Coronary artery (tissue), 2 donors: ENCODE measurements at regions not wholly inside any gene's neighbourhood (a gene's known extent, or its start where the extent isn't known, plus 50 kb on each side); places are given as distances from the start of the nearest gene placed in this dataset.

Source experiments
- DNase-seq: peaks from one replicate; pipeline ENCODE4 v3.0.0-alpha.2; 2017; ENCODE audit warnings: low spot score
- H3K27ac ChIP-seq, 2 donors: fragments of 200-600 bp; sonication (generic); one replicate each; pipeline ENCODE4 v1.5.1; 2016 to 2019
- H3K4me3 ChIP-seq: fragments of 200-600 bp; sonication (generic); 2 replicates; pipeline ENCODE4 v1.5.1; 2016; ENCODE audit warnings: mild to moderate bottlenecking, moderate library complexity
- TF ChIP-seq, protein P1 (sequence below): fragments of 200-600 bp; sonication (generic); IDR thresholded peaks from one replicate; pipeline ENCODE4 v1.5.1; 2019; ENCODE audit warnings: antibody characterized with exemption

GRCh38 chr12:97324471-97324870 lies 138.1 kb upstream of the RMST start:
- Histone ChIP-seq H3K27ac (no peak overlapping the region), H3K4me3 (no peak overlapping the region)
- no peak for DNase-seq
- TF ChIP-seq, protein P1, sequence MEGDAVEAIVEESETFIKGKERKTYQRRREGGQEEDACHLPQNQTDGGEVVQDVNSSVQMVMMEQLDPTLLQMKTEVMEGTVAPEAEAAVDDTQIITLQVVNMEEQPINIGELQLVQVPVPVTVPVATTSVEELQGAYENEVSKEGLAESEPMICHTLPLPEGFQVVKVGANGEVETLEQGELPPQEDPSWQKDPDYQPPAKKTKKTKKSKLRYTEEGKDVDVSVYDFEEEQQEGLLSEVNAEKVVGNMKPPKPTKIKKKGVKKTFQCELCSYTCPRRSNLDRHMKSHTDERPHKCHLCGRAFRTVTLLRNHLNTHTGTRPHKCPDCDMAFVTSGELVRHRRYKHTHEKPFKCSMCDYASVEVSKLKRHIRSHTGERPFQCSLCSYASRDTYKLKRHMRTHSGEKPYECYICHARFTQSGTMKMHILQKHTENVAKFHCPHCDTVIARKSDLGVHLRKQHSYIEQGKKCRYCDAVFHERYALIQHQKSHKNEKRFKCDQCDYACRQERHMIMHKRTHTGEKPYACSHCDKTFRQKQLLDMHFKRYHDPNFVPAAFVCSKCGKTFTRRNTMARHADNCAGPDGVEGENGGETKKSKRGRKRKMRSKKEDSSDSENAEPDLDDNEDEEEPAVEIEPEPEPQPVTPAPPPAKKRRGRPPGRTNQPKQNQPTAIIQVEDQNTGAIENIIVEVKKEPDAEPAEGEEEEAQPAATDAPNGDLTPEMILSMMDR = no peak

GRCh38 chr12:97335115-97335514 lies 127.5 kb upstream of the RMST start:
- H3K27ac ChIP-seq = no peak overlapping the region
- DNase-seq = no peak
- TF ChIP-seq, protein P1 = no peak
- H3K4me3 ChIP-seq = no peak overlapping the region

DNA sequence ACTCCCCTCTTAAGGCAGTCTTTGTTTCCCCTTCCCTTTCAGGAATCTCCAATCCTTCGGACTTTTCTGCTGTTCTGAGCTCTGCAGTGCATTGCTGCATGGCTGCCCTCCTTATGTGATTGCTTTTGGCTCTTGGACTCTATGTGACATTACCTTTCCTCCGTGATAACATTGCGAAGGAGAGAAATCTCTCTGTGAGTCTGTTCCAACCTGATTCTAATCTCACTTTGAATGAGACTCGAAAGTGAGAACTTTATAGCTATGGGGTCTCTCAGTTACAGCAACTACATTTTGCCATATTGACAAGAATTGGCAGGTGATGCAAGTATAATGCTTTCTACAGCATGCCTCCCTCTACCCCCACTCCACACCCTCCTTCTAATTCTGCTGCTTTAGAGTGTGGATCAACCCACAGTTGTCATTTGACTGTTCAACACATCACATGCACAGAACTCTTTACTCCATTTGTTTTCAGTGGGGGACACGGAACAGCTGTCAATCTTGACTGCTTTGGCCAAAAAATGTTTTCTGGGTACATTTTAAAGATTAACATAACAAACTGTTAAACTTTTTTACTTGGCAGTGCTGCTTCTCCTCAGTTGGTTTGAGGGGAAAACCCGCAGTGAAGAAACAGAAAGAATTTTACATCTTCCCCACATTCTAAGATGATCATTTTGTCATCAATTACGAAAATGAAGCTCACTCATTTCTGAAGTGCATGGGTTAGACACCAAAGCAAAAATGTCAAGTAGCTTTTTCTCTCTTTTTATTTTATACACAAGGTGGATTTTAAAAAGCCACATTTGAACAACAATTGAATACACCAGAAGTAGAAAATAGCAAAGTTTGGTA lies 125.5 kb upstream of the RMST start:
- no peak for DNase-seq
- TF ChIP-seq, protein P1 = no peak
- H3K27ac ChIP-seq = no peak overlapping the region
- no peak overlapping the region for H3K4me3 ChIP-seq

- DNase-seq = no peak
- Histone ChIP-seq H3K27ac (no peak overlapping the region), H3K4me3 (no peak overlapping the region)
- TF ChIP-seq, protein P1 = no peak
Measured at GRCh38 chr12:97342130-97342529, 120.5 kb upstream of the RMST start.

DNA sequence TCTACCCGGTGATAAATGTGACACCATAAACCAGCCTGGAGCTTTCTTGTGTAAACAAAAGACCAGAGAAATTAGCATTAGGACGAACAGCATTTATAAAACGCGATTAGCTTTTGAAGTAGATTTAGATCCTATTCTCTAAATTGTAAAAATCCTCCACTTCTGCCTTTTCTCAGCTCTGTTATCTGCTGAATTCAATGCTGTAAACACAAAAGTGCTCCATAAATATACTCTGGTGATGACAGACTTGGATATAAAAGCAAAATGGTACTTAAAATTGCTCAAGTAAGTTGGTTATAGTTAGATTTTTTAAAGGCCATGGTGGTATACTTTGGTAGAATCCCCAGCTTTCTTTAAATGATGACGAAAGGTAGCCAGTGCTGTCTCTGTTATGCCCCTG lies 114.6 kb upstream of the RMST start:
- Histone ChIP-seq H3K27ac (no peak overlapping the region), H3K4me3 (no peak overlapping the region)
- TF ChIP-seq, protein P1 = no peak
- DNase-seq = no peak

GRCh38 chr12:97358361-97358760 lies 104.2 kb upstream of the RMST start:
- DNase-seq = no peak
- TF ChIP-seq, protein P1 = no peak
- H3K4me3 ChIP-seq = no peak overlapping the region
- H3K27ac ChIP-seq = no peak overlapping the region
